ELF-1 (cell line): ENCODE measurements at regions not wholly inside any gene's neighbourhood (a gene's known extent, or its start where the extent isn't known, plus 50 kb on each side); places are given as distances from the start of the nearest gene placed in this dataset.

Experiments used
- DNase-seq: peaks from one replicate; pipeline ENCODE4 v3.0.0-alpha.2; 2016; ENCODE audit warnings: low read depth, low spot score

- DNase-seq, result no peak
These were observed 50.9 kb upstream of the RAP1GDS1 start for GRCh38 chr4:98210281-98210680.

- no peak for DNase-seq
These were observed 52.1 kb upstream of the RAP1GDS1 start for GRCh38 chr4:98209111-98209510.

GRCh38 chr4:98204236-98204553 is 57.0 kb upstream of the RAP1GDS1 start:
- DNase-seq, result no peak

GRCh38 chr4:98203332-98204235 is 57.6 kb upstream of the RAP1GDS1 start:
- peak; percentile 21 for DNase-seq

- no peak for DNase-seq
These were observed 58.3 kb upstream of the RAP1GDS1 start for GRCh38 chr4:98202907-98203306.

GRCh38 chr4:98199247-98199646 is 56.0 kb upstream of the STPG2 start:
- no peak for DNase-seq

GRCh38 chr4:98195005-98195404 is 51.7 kb upstream of the STPG2 start:
- no peak for DNase-seq

- no peak for DNase-seq
These were observed 50.3 kb upstream of the STPG2 start for GRCh38 chr4:98193459-98194105.
